NOMO-1 (cell line): ENCODE measurements at regions not wholly inside any gene's neighbourhood (a gene's known extent, or its start where the extent isn't known, plus 50 kb on each side); places are given as distances from the start of the nearest gene placed in this dataset.
"Not testable (repeated sequence)": the region's sequence is repeated elsewhere in the genome, so short reads cannot be mapped to it uniquely, and the experiment has no call there.

Source experiments
- DNase-seq, 2 experiments: peaks; one replicate each; lab custom pipeline; 2025; ENCODE audit not compliant: unreplicated experiment in 2 of 2; lab: John Stamatoyannopoulos, UW

- peak in 1 of 2 experiments; percentile 12 for DNase-seq
Measured at GRCh38 chr7:155943251-155943899, 131.1 kb upstream of the SHH start.

GRCh38 chr7:155942226-155942950 lies 130.1 kb upstream of the SHH start:
- DNase-seq: no peak

GRCh38 chr7:155941688-155942087 lies 129.4 kb upstream of the SHH start:
- DNase-seq: no peak

- no peak for DNase-seq
Measured at GRCh38 chr7:155939350-155939749, 127.1 kb upstream of the SHH start.

GRCh38 chr7:155938129-155938528 lies 125.9 kb upstream of the SHH start:
- DNase-seq: no peak

GRCh38 chr7:155935726-155936125 lies 123.5 kb upstream of the SHH start:
- no peak for DNase-seq

- DNase-seq: no peak
Measured at GRCh38 chr7:155935005-155935557, 122.8 kb upstream of the SHH start.

GRCh38 chr7:155932324-155932723 lies 120.1 kb upstream of the SHH start:
- DNase-seq: not testable (repeated sequence)

- DNase-seq: peak in 1 of 2 experiments; percentile 1
Measured at GRCh38 chr7:155931396-155932085, 119.3 kb upstream of the SHH start.

- DNase-seq: no peak
Measured at GRCh38 chr7:155930527-155930926, 118.3 kb upstream of the SHH start.

GRCh38 chr7:155930061-155930460 lies 117.8 kb upstream of the SHH start:
- no peak for DNase-seq

- no peak for DNase-seq
Measured at GRCh38 chr7:155928583-155928982, 116.3 kb upstream of the SHH start.

GRCh38 chr7:155927905-155928304 lies 115.6 kb upstream of the SHH start:
- DNase-seq: no peak

- no peak for DNase-seq
Measured at GRCh38 chr7:155925682-155926081, 113.4 kb upstream of the SHH start.

- no peak for DNase-seq
Measured at GRCh38 chr7:155922067-155922816, 110.0 kb upstream of the SHH start.

GRCh38 chr7:155921804-155922066 lies 109.5 kb upstream of the SHH start:
- no peak for DNase-seq

- no peak for DNase-seq
Measured at GRCh38 chr7:155921086-155921803, 109.0 kb upstream of the SHH start.

GRCh38 chr7:155920068-155920461 lies 107.8 kb upstream of the SHH start:
- DNase-seq: no peak

GRCh38 chr7:155919391-155920067 lies 107.3 kb upstream of the SHH start:
- no peak for DNase-seq
